D341Med (cell line): ENCODE measurements at regions not wholly inside any gene's neighbourhood (a gene's known extent, or its start where the extent isn't known, plus 50 kb on each side); places are given as distances from the start of the nearest gene placed in this dataset.
"Not testable (repeated sequence)": the region's sequence is repeated elsewhere in the genome, so short reads cannot be mapped to it uniquely, and the experiment has no call there.

Experiments used
- DNase-seq: peaks from one replicate; pipeline ENCODE4 v3.0.0; 2012; ENCODE audit warnings: low spot score

- DNase-seq: no peak
Observed at GRCh38 chr5:168128557-168128956, 162.9 kb upstream of the WWC1 start.

GRCh38 chr5:168131519-168131918, 159.9 kb upstream of the WWC1 start:
- no peak for DNase-seq

- no peak for DNase-seq
Observed at GRCh38 chr5:168132241-168132641, 159.2 kb upstream of the WWC1 start.

- no peak for DNase-seq
Observed at GRCh38 chr5:168135897-168136296, 155.5 kb upstream of the WWC1 start.

GRCh38 chr5:168136340-168136739, 155.1 kb upstream of the WWC1 start:
- no peak for DNase-seq

- DNase-seq: no peak
Observed at GRCh38 chr5:168137265-168137664, 154.2 kb upstream of the WWC1 start.

- DNase-seq: peak; percentile 78
Observed at GRCh38 chr5:168140241-168140640, 151.2 kb upstream of the WWC1 start.

- no peak for DNase-seq
Observed at GRCh38 chr5:168142402-168142801, 149.0 kb upstream of the WWC1 start.

GRCh38 chr5:168143521-168143920, 147.9 kb upstream of the WWC1 start:
- DNase-seq: not testable (repeated sequence)

- no peak for DNase-seq
Observed at GRCh38 chr5:168147106-168147505, 144.3 kb upstream of the WWC1 start.

- no peak for DNase-seq
Observed at GRCh38 chr5:168147568-168148360, 143.7 kb upstream of the WWC1 start.

- DNase-seq: no peak
Observed at GRCh38 chr5:168151041-168151440, 140.4 kb upstream of the WWC1 start.

- DNase-seq: no peak
Observed at GRCh38 chr5:168152660-168153059, 138.8 kb upstream of the WWC1 start.

GRCh38 chr5:168153263-168153875, 138.1 kb upstream of the WWC1 start:
- no peak for DNase-seq

- DNase-seq: no peak
Observed at GRCh38 chr5:168153876-168154270, 137.6 kb upstream of the WWC1 start.

- DNase-seq: no peak
Observed at GRCh38 chr5:168155585-168155984, 135.9 kb upstream of the WWC1 start.

GRCh38 chr5:168156170-168156569, 135.3 kb upstream of the WWC1 start:
- DNase-seq: no peak

GRCh38 chr5:168157141-168157540, 134.3 kb upstream of the WWC1 start:
- no peak for DNase-seq

- DNase-seq: no peak
Observed at GRCh38 chr5:168159425-168159824, 132.0 kb upstream of the WWC1 start.

- DNase-seq: no peak
Observed at GRCh38 chr5:168162464-168162863, 129.0 kb upstream of the WWC1 start.

GRCh38 chr5:168163966-168164365, 127.5 kb upstream of the WWC1 start:
- DNase-seq: no peak

- DNase-seq: no peak
Observed at GRCh38 chr5:168165221-168165914, 126.1 kb upstream of the WWC1 start.

GRCh38 chr5:168165977-168166376, 125.5 kb upstream of the WWC1 start:
- no peak for DNase-seq
